H1 (cell line): ENCODE measurements at regions not wholly inside any gene's neighbourhood (a gene's known extent, or its start where the extent isn't known, plus 50 kb on each side); places are given as distances from the start of the nearest gene placed in this dataset.

Experiments used
- CTCF ChIA-PET: fragments of 300-600 bp; sonication (Branson Sonifier 250); formaldehyde crosslinking; loops from one replicate; lab custom pipeline; 2021; ENCODE audit not compliant: partially characterized antibody; lab: Charles Lee
- POLR2A ChIA-PET: fragments of 300-600 bp; sonication (Branson Sonifier 250); formaldehyde crosslinking; loops from one replicate; lab custom pipeline; 2021; ENCODE audit warnings: inconsistent platforms; ENCODE audit not compliant: partially characterized antibody; lab: Charles Lee
- DNase-seq, 2 experiments: peaks; one replicate each; pipeline versions ENCODE4 v3.0.0 to v3.0.0-alpha.2; 2010 to 2022; ENCODE audit warnings: low spot score in 2 of 2, low read depth in 1 of 2, mixed read lengths in 1 of 2
- FAIRE-seq: peaks from 2 replicates; lab custom pipeline; 2011; peaks lifted over from hg19 to GRCh38; lab: Jason Lieb, UNC
- H2AFZ ChIP-seq: 2 replicates; pipeline ENCODE4 v1.8.1; 2012; ENCODE audit warnings: low read length, inconsistent platforms
- H2AK5ac ChIP-seq: 2 replicates; pipeline ENCODE4 v1.6.1; 2013; ENCODE audit warnings: low read depth, low read length
- H2BK120ac ChIP-seq: replicated peaks from 2 replicates; pipeline ENCODE3; 2013; ENCODE audit warnings: low read depth, low read length, inconsistent platforms
- H2BK12ac ChIP-seq: 2 replicates; pipeline ENCODE4 v1.6.1; 2013; ENCODE audit warnings: low read depth, low read length
- H2BK15ac ChIP-seq: 2 replicates; pipeline ENCODE4 v1.6.1; 2013; ENCODE audit warnings: low read length
- H2BK20ac ChIP-seq: 2 replicates; pipeline ENCODE4 v1.6.1; 2013; ENCODE audit warnings: low read length
- H2BK5ac ChIP-seq: 2 replicates; pipeline ENCODE4 v1.6.1; 2013; ENCODE audit warnings: low read depth, low read length
- H3K14ac ChIP-seq: 2 replicates; pipeline ENCODE4 v1.6.1; 2013; ENCODE audit warnings: inconsistent platforms; ENCODE audit not compliant: insufficient read length
- H3K18ac ChIP-seq: 2 replicates; pipeline ENCODE4 v1.6.1; 2013; ENCODE audit warnings: low read length; ENCODE audit errors: extremely low read depth
- H3K23ac ChIP-seq: 2 replicates; pipeline ENCODE4 v1.6.1; 2013; ENCODE audit warnings: inconsistent platforms; ENCODE audit not compliant: insufficient read length
- H3K23me2 ChIP-seq: 2 replicates; pipeline ENCODE4 v1.6.1; 2013; ENCODE audit warnings: low read depth, low read length
- H3K27ac ChIP-seq: 2 replicates; pipeline ENCODE4 v1.6.1; 2011; ENCODE audit warnings: low read depth, low read length, inconsistent platforms
- H3K27me3 ChIP-seq, 4 experiments: replicated peaks in 1 of 4; 1 replicate in 1 of 4; 2 replicates in 3 of 4; pipeline versions ENCODE4 v1.6.1 to v1.8.1; 2011 to 2013; ENCODE audit warnings: low read length in 3 of 4, mild to moderate bottlenecking in 3 of 4, inconsistent platforms in 2 of 4, mixed read lengths in 2 of 4, moderate library complexity in 1 of 4; ENCODE audit not compliant: control insufficient read depth in 3 of 4, insufficient read depth in 3 of 4; ENCODE audit errors: extremely low read depth in 1 of 4
- H3K36me3 ChIP-seq, 4 experiments: 2 replicates each; pipeline versions ENCODE4 v1.6.1 to v1.8.1; 2011 to 2013; ENCODE audit warnings: mild to moderate bottlenecking in 4 of 4, low read length in 3 of 4, moderate library complexity in 2 of 4, control low read depth in 1 of 4, inconsistent platforms in 1 of 4; ENCODE audit not compliant: insufficient read depth in 4 of 4, control insufficient read depth in 2 of 4
- H3K4ac ChIP-seq: replicated peaks from 2 replicates; pipeline ENCODE3; 2013; ENCODE audit warnings: low read length, low read depth, mixed read lengths, inconsistent platforms; ENCODE audit not compliant: insufficient read length
- H3K4me1 ChIP-seq, 4 experiments: replicated peaks in 1 of 4; 1 replicate in 1 of 4; 2 replicates in 3 of 4; pipeline versions ENCODE4 v1.6.1 to v1.8.1; 2011 to 2013; ENCODE audit warnings: low read length in 3 of 4, inconsistent platforms in 2 of 4, mixed read lengths in 1 of 4; ENCODE audit not compliant: insufficient read depth in 4 of 4, control insufficient read depth in 3 of 4
- H3K4me2 ChIP-seq, 2 experiments: 2 replicates each; pipeline versions ENCODE4 v1.6.1 to v1.8.1; 2011 to 2013; ENCODE audit warnings: low read depth in 2 of 2, low read length in 2 of 2, control low read depth in 1 of 2, inconsistent platforms in 1 of 2, mild to moderate bottlenecking in 1 of 2; ENCODE audit not compliant: insufficient read depth in 1 of 2
- H3K4me3 ChIP-seq, 4 experiments: fragments of 200-600, 300-600 bp in 1 of 4; sonication (generic), shearing (Covaris generic), sonication (Bioruptor Twin) in 1 of 4; 2 replicates each; pipeline versions ENCODE4 v1.5.1 to v1.8.1; 2011 to 2016; ENCODE audit warnings: low read length in 4 of 4, low read depth in 3 of 4, control low read depth in 2 of 4, inconsistent platforms in 2 of 4, mild to moderate bottlenecking in 2 of 4, mixed read lengths in 1 of 4, moderate library complexity in 1 of 4; ENCODE audit not compliant: insufficient read depth in 2 of 4; ENCODE audit errors: extremely low read depth in 1 of 4
- H3K56ac ChIP-seq: replicated peaks from 2 replicates; pipeline ENCODE3; 2013; ENCODE audit warnings: low read depth, mild to moderate bottlenecking, mixed read lengths, low read length, inconsistent platforms; ENCODE audit not compliant: insufficient read length
- H3K79me1 ChIP-seq: 2 replicates; pipeline ENCODE4 v1.6.1; 2013; ENCODE audit warnings: low read depth, low read length, control low read depth
- H3K79me2 ChIP-seq, 2 experiments: 2 replicates each; pipeline versions ENCODE4 v1.6.1 to v1.8.1; 2012 to 2013; ENCODE audit warnings: low read length in 2 of 2, mild to moderate bottlenecking in 2 of 2, inconsistent platforms in 1 of 2; ENCODE audit not compliant: insufficient read depth in 2 of 2, control insufficient read depth in 1 of 2
- H3K9ac ChIP-seq, 4 experiments: replicated peaks in 1 of 4; 1 replicate in 1 of 4; 2 replicates in 3 of 4; pipeline versions ENCODE4 v1.6.1 to v1.8.1; 2011 to 2013; ENCODE audit warnings: low read depth in 3 of 4, low read length in 3 of 4, control low read depth in 2 of 4, mild to moderate bottlenecking in 2 of 4, moderate library complexity in 2 of 4, inconsistent platforms in 1 of 4; ENCODE audit errors: extremely low read depth in 1 of 4
- H3K9me3 ChIP-seq, 2 experiments: 2 replicates each; pipeline versions ENCODE4 v1.6.1 to v1.8.1; 2012 to 2013; ENCODE audit warnings: mild to moderate bottlenecking in 2 of 2, moderate library complexity in 2 of 2, control low read depth in 1 of 2, inconsistent platforms in 1 of 2, low read depth in 1 of 2, low read length in 1 of 2, mixed read lengths in 1 of 2; ENCODE audit not compliant: insufficient read depth in 2 of 2
- H4K20me1 ChIP-seq, 2 experiments: replicated peaks in 1 of 2; 2 replicates each; pipeline versions ENCODE3 to v1.8.1; 2011 to 2013; ENCODE audit warnings: inconsistent platforms in 2 of 2, low read length in 2 of 2, mild to moderate bottlenecking in 1 of 2; ENCODE audit not compliant: insufficient read depth in 2 of 2, control insufficient read depth in 1 of 2
- H4K5ac ChIP-seq: 2 replicates; pipeline ENCODE4 v1.6.1; 2013; ENCODE audit warnings: low read length, low read depth, mixed read lengths, inconsistent platforms; ENCODE audit not compliant: insufficient read length
- H4K8ac ChIP-seq: 2 replicates; pipeline ENCODE4 v1.8.0; 2013; ENCODE audit warnings: mild to moderate bottlenecking, moderate library complexity, low read length, inconsistent platforms; ENCODE audit not compliant: insufficient read depth; ENCODE audit errors: extremely low read depth
- H4K91ac ChIP-seq: replicated peaks from 2 replicates; pipeline ENCODE3; 2013; ENCODE audit warnings: low read length, mixed read lengths, inconsistent platforms; ENCODE audit not compliant: insufficient read length
- CHD1 ChIP-seq: IDR thresholded peaks from 2 replicates; pipeline ENCODE4 v1.6.1; 2012; ENCODE audit warnings: low read depth, low read length, improper control_type of control experiment
- KDM1A ChIP-seq: fragments of 200-600, 300-600 bp; sonication (generic); IDR thresholded peaks from 2 replicates; pipeline ENCODE4 v1.7.1; 2016; ENCODE audit warnings: mild to moderate bottlenecking, low read length, borderline replicate concordance
- RAD21 ChIP-seq, 2 experiments: IDR thresholded peaks in 1 of 2; conservative IDR thresholded peaks in 1 of 2; 2 replicates each; pipeline ENCODE4 v1.6.1; 2011; ENCODE audit warnings: low read depth in 2 of 2, low read length in 2 of 2, improper control_type of control experiment in 1 of 2, inconsistent platforms in 1 of 2, mild to moderate bottlenecking in 1 of 2, moderate library complexity in 1 of 2
- WGBS, 2 experiments: shearing (Covaris generic) in 1 of 2; methylation state at CpG; one replicate each; pipeline versions ENCODE4 v1.1.6 to v1.1.7; 2013 to 2015; ENCODE audit warnings: low lambda C conversion rate in 2 of 2, mixed read lengths in 2 of 2, inconsistent platforms in 1 of 2, low coverage in 1 of 2, missing lambda C conversion rate in 1 of 2; ENCODE audit not compliant: insufficient replicate concordance in 2 of 2, insufficient coverage in 1 of 2, insufficient read length in 1 of 2; ENCODE audit errors: extremely low coverage in 1 of 2, missing lambda C conversion rate in 1 of 2; 5-methylcytosine and 5-hydroxymethylcytosine counted together
- TF ChIP-seq, protein P1 (sequence below), 3 experiments: IDR thresholded peaks; 1 replicate in 2 of 3; 2 replicates in 1 of 3; pipeline versions ENCODE4 v1.5.1 to v1.6.1; 2011; ENCODE audit warnings: low read length in 3 of 3, mild to moderate bottlenecking in 3 of 3, inconsistent platforms in 2 of 3, low read depth in 1 of 3, moderate library complexity in 1 of 3; ENCODE audit not compliant: insufficient read depth in 1 of 3; ENCODE audit errors: control extremely low read depth in 1 of 3

- Histone ChIP-seq H2AK5ac (no peak overlapping the region), H3K27me3 (peaks cover 2 to 31% (median 12%) of the 10 kb centered on the region in 4 experiments), H2BK120ac (no peak overlapping the region), H3K4me2 (peak overlapping the region; percentile 64 to 88), H3K4me1 (no peaks in the 10 kb centered on the region), H3K4me3 (peak overlapping the region; percentile 20 to 57 (median 39); a peak in 6 of 8 replicates), H3K23me2 (peaks cover 5% of the 10 kb centered on the region; the same call in 1 of the 2 replicates), H3K79me1 (no peaks in the 10 kb centered on the region), H2BK15ac (no peak overlapping the region), H2BK5ac (no peak overlapping the region), H3K4ac (no peak overlapping the region), H3K9me3 (no peaks in the 10 kb centered on the region), H3K27ac (no peak overlapping the region), H4K8ac (no peak overlapping the region), H4K5ac (no peak overlapping the region), H3K14ac (no peak overlapping the region), H3K36me3 (no peaks in the 10 kb centered on the region), H4K20me1 (no peaks in the 10 kb centered on the region), H3K56ac (no peak overlapping the region), H3K18ac (no peak overlapping the region), H2BK12ac (no peak overlapping the region), H4K91ac (no peak overlapping the region), H2AFZ (peak overlapping the region; percentile 52), H2BK20ac (no peak overlapping the region), H3K23ac (no peak overlapping the region), H3K79me2 (no peaks in the 10 kb centered on the region), H3K9ac (no peak overlapping the region)
- DNase-seq = peak; percentile 51 to 83
- ChIA-PET POLR2A (no interaction called here), CTCF (interaction anchor here (0.6 to 16.0 kb wide), 21 partner anchors 9 to 1719 kb away, joined by 3 to 330 read pairs (median 4); no protein-coding TSS in a partner anchor)
- 18% methylated on average over 29 of the region's 29 CpGs; no CpG with 5 or more reads in 1 of the 2 experiments for WGBS, 2 experiments
- FAIRE-seq = peak; percentile 89
- TF ChIP-seq KDM1A (no peak), CHD1 (no peak), RAD21 (IDR thresholded peaks at IDR 0.05 in 1 of 2, conservative IDR thresholded peaks at IDR 0.05 in 1 of 2; ENCODE audit: low read depth in 2 of 2, low read length in 2 of 2) (peak; percentile 91 to 96)
- TF ChIP-seq, protein P1, sequence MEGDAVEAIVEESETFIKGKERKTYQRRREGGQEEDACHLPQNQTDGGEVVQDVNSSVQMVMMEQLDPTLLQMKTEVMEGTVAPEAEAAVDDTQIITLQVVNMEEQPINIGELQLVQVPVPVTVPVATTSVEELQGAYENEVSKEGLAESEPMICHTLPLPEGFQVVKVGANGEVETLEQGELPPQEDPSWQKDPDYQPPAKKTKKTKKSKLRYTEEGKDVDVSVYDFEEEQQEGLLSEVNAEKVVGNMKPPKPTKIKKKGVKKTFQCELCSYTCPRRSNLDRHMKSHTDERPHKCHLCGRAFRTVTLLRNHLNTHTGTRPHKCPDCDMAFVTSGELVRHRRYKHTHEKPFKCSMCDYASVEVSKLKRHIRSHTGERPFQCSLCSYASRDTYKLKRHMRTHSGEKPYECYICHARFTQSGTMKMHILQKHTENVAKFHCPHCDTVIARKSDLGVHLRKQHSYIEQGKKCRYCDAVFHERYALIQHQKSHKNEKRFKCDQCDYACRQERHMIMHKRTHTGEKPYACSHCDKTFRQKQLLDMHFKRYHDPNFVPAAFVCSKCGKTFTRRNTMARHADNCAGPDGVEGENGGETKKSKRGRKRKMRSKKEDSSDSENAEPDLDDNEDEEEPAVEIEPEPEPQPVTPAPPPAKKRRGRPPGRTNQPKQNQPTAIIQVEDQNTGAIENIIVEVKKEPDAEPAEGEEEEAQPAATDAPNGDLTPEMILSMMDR (IDR thresholded peaks at IDR 0.05; ENCODE audit: control extremely low read depth in 1 of 3, insufficient read depth in 1 of 3, low read depth in 1 of 3, low read length in 3 of 3) = peak; percentile 80 to 94 (median 88)
Observed at GRCh38 chr2:106582148-106583143, 95.3 kb downstream of the CD8B2 start.
